Lung (tissue), 11 donors: ENCODE measurements at regions not wholly inside any gene's neighbourhood (a gene's known extent, or its start where the extent isn't known, plus 50 kb on each side); places are given as distances from the start of the nearest gene placed in this dataset.

Source experiments
- ATAC-seq: fragments of 200-7000 bp; cut with Tn5 transposase; one replicate; pipeline ENCODE4 v1.9.1; 2020; ENCODE audit warnings: moderate number of reproducible peaks; ENCODE audit not compliant: insufficient read depth, low FRiP score
- DNase-seq, 3 donors: peaks; one replicate each; pipeline ENCODE4 v3.0.0-alpha.2; 2013 to 2017
- H3K27ac ChIP-seq, 2 donors: one replicate each; pipeline ENCODE4 v1.5.1; 2013; ENCODE audit warnings: mild to moderate bottlenecking in 2 of 2, moderate library complexity in 2 of 2, control low read depth in 1 of 2, inconsistent platforms in 1 of 2, low read depth in 1 of 2, low read length in 1 of 2
- H3K27me3 ChIP-seq, 3 donors: one replicate each; pipeline ENCODE4 v1.5.1; 2013; ENCODE audit warnings: low read length in 2 of 3; ENCODE audit not compliant: control insufficient read depth in 3 of 3, insufficient read depth in 3 of 3
- H3K36me3 ChIP-seq, 4 donors: one replicate each; pipeline ENCODE4 v1.5.1; 2013; ENCODE audit warnings: low read length in 4 of 4, mild to moderate bottlenecking in 1 of 4, moderate library complexity in 1 of 4; ENCODE audit not compliant: control insufficient read depth in 4 of 4, insufficient read depth in 4 of 4
- H3K4me1 ChIP-seq, 5 donors: one replicate each; pipeline ENCODE4 v1.5.1; 2013; ENCODE audit warnings: low read length in 5 of 5, mild to moderate bottlenecking in 2 of 5, moderate library complexity in 1 of 5; ENCODE audit not compliant: control insufficient read depth in 5 of 5, insufficient read depth in 5 of 5
- H3K4me3 ChIP-seq: one replicate; pipeline ENCODE4 v1.5.1; 2013; ENCODE audit warnings: mild to moderate bottlenecking, control low read depth, moderate library complexity
- H3K9ac ChIP-seq, 2 donors: one replicate each; pipeline ENCODE4 v1.5.1; 2013; ENCODE audit warnings: low read length in 2 of 2, control low read depth in 1 of 2; ENCODE audit not compliant: insufficient read depth in 1 of 2
- H3K9me3 ChIP-seq, 4 donors: one replicate each; pipeline ENCODE4 v1.5.1; 2013; ENCODE audit warnings: low read length in 3 of 4, mild to moderate bottlenecking in 1 of 4, moderate library complexity in 1 of 4; ENCODE audit not compliant: control insufficient read depth in 4 of 4, insufficient read depth in 3 of 4
- CTCF ChIP-seq: IDR thresholded peaks from 2 replicates; pipeline ENCODE4 v1.5.1; 2012; ENCODE audit warnings: mild to moderate bottlenecking; ENCODE audit errors: control extremely low read depth, extremely low read depth
- WGBS, 2 donors: extraction: QIAGEN DNeasy Blood & Tissue Kit; methylation state at CpG; one replicate each; pipeline ENCODE4 v1.1.7; 2013; 5-methylcytosine and 5-hydroxymethylcytosine counted together
- donor health status: control.
- donor health status: control.
- donor health status: Bipolar disorder and iron deficiency.
- donor health status: healthy.
- donor health status: DM: yes; HTN: yes; CAD: no.

DNA sequence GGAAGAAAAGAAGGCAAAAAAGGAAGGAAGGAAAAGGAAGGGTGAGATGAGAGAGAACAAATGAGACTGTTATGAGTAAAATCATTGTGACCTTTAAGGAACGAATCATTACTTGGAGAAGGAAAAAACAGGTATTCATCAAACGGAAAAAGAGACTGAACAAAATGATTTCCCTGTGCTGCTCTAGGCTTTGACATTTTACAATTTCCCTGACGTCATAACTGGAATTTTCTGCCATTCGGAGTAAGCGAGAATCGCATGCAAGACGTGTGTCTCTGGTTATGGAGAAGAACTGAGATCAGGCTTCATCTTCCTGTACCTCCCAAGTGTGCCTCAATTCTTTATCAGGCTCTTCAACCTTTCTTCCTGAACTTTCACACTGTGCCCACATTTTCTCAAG, 534.7 kb upstream of the KLHL29 start:
- Histone ChIP-seq H3K4me3 (no peak overlapping the region), H3K27ac (no peak overlapping the region), H3K9ac (no peak overlapping the region), H3K27me3 (no peaks in the 10 kb centered on the region), H3K9me3 (no peaks in the 10 kb centered on the region), H3K36me3 (no peaks in the 10 kb centered on the region), H3K4me1 (no peaks in the 10 kb centered on the region)
- WGBS, 2 donors = 92 to 93% methylated on average over 7 of the region's 7 CpGs
- ATAC-seq = no peak
- TF ChIP-seq CTCF = no peak
- no peak for DNase-seq

- Histone ChIP-seq H3K36me3 (no peaks in the 10 kb centered on the region), H3K4me3 (no peak overlapping the region), H3K4me1 (peaks cover 0 to 3% (median 0%) of the 10 kb centered on the region in 5 donors), H3K27ac (no peak overlapping the region), H3K9me3 (no peaks in the 10 kb centered on the region), H3K9ac (no peak overlapping the region), H3K27me3 (no peaks in the 10 kb centered on the region)
- WGBS, 2 donors = 79% methylated on average over 3 of the region's 3 CpGs
- no peak for TF ChIP-seq CTCF
- no peak for ATAC-seq
- DNase-seq = no peak
These were observed 530.4 kb upstream of the KLHL29 start for GRCh38 chr2:22854588-22854987.

GRCh38 chr2:22855081-22855480, 529.9 kb upstream of the KLHL29 start:
- no peak for TF ChIP-seq CTCF
- no peaks in the 10 kb centered on the region for H3K36me3 ChIP-seq
- no peak for ATAC-seq
- peaks cover 0 to 3% (median 0%) of the 10 kb centered on the region in 5 donors for H3K4me1 ChIP-seq
- H3K27me3 ChIP-seq = no peaks in the 10 kb centered on the region
- H3K4me3 ChIP-seq = no peak overlapping the region
- H3K9me3 ChIP-seq = peaks cover 0 to 1% (median 0%) of the 10 kb centered on the region in 4 donors
- 91 to 92% methylated on average over 3 of the region's 3 CpGs for WGBS, 2 donors
- no peak for DNase-seq
- H3K9ac ChIP-seq = no peak overlapping the region
- no peak overlapping the region for H3K27ac ChIP-seq

GRCh38 chr2:22855761-22856184, 529.2 kb upstream of the KLHL29 start:
- no peak for ATAC-seq
- WGBS, 2 donors = 73 to 82% methylated on average over 9 of the region's 9 CpGs
- no peaks in the 10 kb centered on the region for H3K36me3 ChIP-seq
- no peak overlapping the region for H3K4me3 ChIP-seq
- peaks cover 0 to 3% (median 0%) of the 10 kb centered on the region in 5 donors for H3K4me1 ChIP-seq
- DNase-seq = no peak
- H3K9me3 ChIP-seq = peaks cover 0 to 4% (median 0%) of the 10 kb centered on the region in 4 donors
- no peak overlapping the region for H3K27ac ChIP-seq
- no peak for TF ChIP-seq CTCF
- no peaks in the 10 kb centered on the region for H3K27me3 ChIP-seq
- no peak overlapping the region for H3K9ac ChIP-seq
